ENCODE measurements at regions not wholly inside any gene's neighbourhood (a gene's known extent, or its start where the extent isn't known, plus 50 kb on each side); places are given as distances from the start of the nearest gene placed in this dataset.

GRCh38 chr4:27360790-27361267, 500.2 kb downstream of the STIM2 start:
- TF ChIP-seq NFIC (IDR thresholded peaks at IDR 0.05; ENCODE audit: borderline replicate concordance) (no peak), GATA2 (CRISPR knock-in tag; IDR thresholded peaks at IDR 0.05) (no peak), GABPA (IDR thresholded peaks at IDR 0.05; ENCODE audit: low read depth) (no peak), JUND (IDR thresholded peaks at IDR 0.05) (no peak), EZH2phosphoT487 (IDR thresholded peaks at IDR 0.05; ENCODE audit: borderline replicate concordance, low read depth) (no peak), SMC3 (IDR thresholded peaks at IDR 0.05; ENCODE audit: low read depth, low read length) (no peak), NRF1 (IDR thresholded peaks at IDR 0.05; ENCODE audit: low read depth, low read length) (no peak), FOXJ3 (CRISPR knock-in tag; IDR thresholded peaks at IDR 0.05) (no peak)
- Histone ChIP-seq H3F3A (replicated peaks; ENCODE audit: insufficient read depth) (no peaks in the 10 kb centered on the region), H3K9me2 (no peaks in the 10 kb centered on the region), H3K79me2 (ENCODE audit: insufficient read depth) (no peaks in the 10 kb centered on the region), H3K27ac (ENCODE audit: low read depth in 2 of 2, low read length in 1 of 2) (no peak overlapping the region), H3K4me3 (ENCODE audit: low read depth in 2 of 2, low read length in 1 of 2) (no peak overlapping the region), H3K27me3 (ENCODE audit: insufficient read depth) (0 out of 2 replicates have a peak, but pooled peaks cover 4% of the 10 kb centered on the region), H3K9me3 (no peaks in the 10 kb centered on the region), H4K20me1 (ENCODE audit: insufficient read depth) (no peaks in the 10 kb centered on the region), H3K9ac (no peak overlapping the region), H3K36me3 (replicated peaks in 1 of 2; ENCODE audit: control insufficient read depth in 1 of 2, insufficient read depth in 2 of 2, low read length in 1 of 2) (no peaks in the 10 kb centered on the region), H3K4me2 (no peak overlapping the region), H3K4me1 (ENCODE audit: control insufficient read depth in 1 of 2, insufficient read depth in 2 of 2, low read depth in 1 of 2, low read length in 1 of 2) (no peaks in the 10 kb centered on the region), H2AFZ (ENCODE audit: low read depth) (no peak overlapping the region)
- 12% methylated on average over 7 of the region's 7 CpGs for WGBS (ENCODE audit: low lambda C conversion rate)
- no peak for DNase-seq
- ChIA-PET CTCF (no interaction called here), POLR2A (no interaction called here)

- ChIA-PET POLR2A (no interaction called here), CTCF (no interaction called here)
- Histone ChIP-seq H3K9ac (no peak overlapping the region), H3K4me2 (no peak overlapping the region), H4K20me1 (ENCODE audit: insufficient read depth) (no peaks in the 10 kb centered on the region), H3K27ac (ENCODE audit: low read depth in 2 of 2, low read length in 1 of 2) (no peak overlapping the region), H3K9me2 (no peaks in the 10 kb centered on the region), H3K4me1 (ENCODE audit: control insufficient read depth in 1 of 2, insufficient read depth in 2 of 2, low read depth in 1 of 2, low read length in 1 of 2) (no peaks in the 10 kb centered on the region), H3K27me3 (ENCODE audit: insufficient read depth) (0 out of 2 replicates have a peak, but pooled peaks cover 4% of the 10 kb centered on the region), H3F3A (replicated peaks; ENCODE audit: insufficient read depth) (no peaks in the 10 kb centered on the region), H3K9me3 (no peaks in the 10 kb centered on the region), H3K79me2 (ENCODE audit: insufficient read depth) (no peaks in the 10 kb centered on the region), H3K36me3 (replicated peaks in 1 of 2; ENCODE audit: control insufficient read depth in 1 of 2, insufficient read depth in 2 of 2, low read length in 1 of 2) (no peaks in the 10 kb centered on the region), H3K4me3 (ENCODE audit: low read depth in 2 of 2, low read length in 1 of 2) (no peak overlapping the region), H2AFZ (ENCODE audit: low read depth) (no peak overlapping the region)
- 75% methylated on average over 6 of the region's 6 CpGs for WGBS (ENCODE audit: low lambda C conversion rate)
- no peak for DNase-seq
- TF ChIP-seq EP300 (IDR thresholded peaks at IDR 0.05; ENCODE audit: borderline replicate concordance in 1 of 2, low read depth in 1 of 2, low read length in 1 of 2) (no peak), MEF2A (IDR thresholded peaks at IDR 0.05; ENCODE audit: borderline replicate concordance, low read depth) (no peak), RXRA (IDR thresholded peaks at IDR 0.05; ENCODE audit: borderline replicate concordance, low read depth) (no peak), RAD21 (IDR thresholded peaks at IDR 0.05; ENCODE audit: low read length) (no peak), CTCF (IDR thresholded peaks at IDR 0.05) (no peak), EZH2phosphoT487 (IDR thresholded peaks at IDR 0.05; ENCODE audit: borderline replicate concordance, low read depth) (no peak), GATA2 (CRISPR knock-in tag; IDR thresholded peaks at IDR 0.05) (no peak), RCOR1 (IDR thresholded peaks at IDR 0.05; ENCODE audit: low read length) (no peak), PBX3 (IDR thresholded peaks at IDR 0.05) (no peak), POLR2AphosphoS5 (IDR thresholded peaks at IDR 0.05; ENCODE audit: low read depth, low read length) (no peak), RFX5 (IDR thresholded peaks at IDR 0.05; ENCODE audit: low read length) (no peak), FOSL2 (IDR thresholded peaks at IDR 0.05; ENCODE audit: borderline replicate concordance, low read depth) (no peak), TEAD4 (IDR thresholded peaks at IDR 0.05; ENCODE audit: borderline replicate concordance, insufficient read depth) (no peak), IRF3 (IDR thresholded peaks at IDR 0.05; ENCODE audit: low read depth, low read length) (no peak), NRF1 (IDR thresholded peaks at IDR 0.05; ENCODE audit: low read depth, low read length) (no peak), ELF1 (IDR thresholded peaks at IDR 0.05) (no peak), USF1 (IDR thresholded peaks at IDR 0.05; ENCODE audit: borderline replicate concordance, low read depth) (no peak), CHD2 (IDR thresholded peaks at IDR 0.05; ENCODE audit: low read length, partially characterized antibody) (no peak), NFIC (IDR thresholded peaks at IDR 0.05; ENCODE audit: borderline replicate concordance) (no peak), TAF1 (IDR thresholded peaks at IDR 0.05; ENCODE audit: borderline replicate concordance, low read depth, low read length) (no peak)
These were observed 503.9 kb downstream of the STIM2 start for GRCh38 chr4:27364509-27364908.

Measured in SK-N-SH (cell line).